Smooth muscle cell (in vitro differentiated cells): ENCODE measurements at regions not wholly inside any gene's neighbourhood (a gene's known extent, or its start where the extent isn't known, plus 50 kb on each side); places are given as distances from the start of the nearest gene placed in this dataset.
"Not testable (repeated sequence)": the region's sequence is repeated elsewhere in the genome, so short reads cannot be mapped to it uniquely, and the experiment has no call there.

Experiments used
- DNase-seq: peaks from one replicate; lab custom pipeline; 2025; ENCODE audit not compliant: unreplicated experiment; lab: John Stamatoyannopoulos, UW
- H2AFZ ChIP-seq: fragments of 200-600 bp; sonication (generic); 2 replicates; pipeline ENCODE4 v1.6.0; 2016; ENCODE audit warnings: antibody characterized with exemption, low read depth, mild to moderate bottlenecking
- H3F3A ChIP-seq: fragments of 200-600 bp; sonication (generic); 2 replicates; pipeline ENCODE4 v1.6.0; 2017; ENCODE audit warnings: antibody characterized with exemption, low read depth
- H3K27ac ChIP-seq: fragments of 200-600 bp; sonication (generic); 2 replicates; pipeline ENCODE4 v1.5.1; 2016; ENCODE audit warnings: low read depth, mild to moderate bottlenecking
- H3K27me3 ChIP-seq: fragments of 200-600 bp; sonication (generic); 2 replicates; pipeline ENCODE4 v1.6.1; 2016; ENCODE audit warnings: low read depth, mild to moderate bottlenecking
- H3K36me3 ChIP-seq: fragments of 200-600 bp; sonication (generic); 2 replicates; pipeline ENCODE4 v1.5.1; 2016; ENCODE audit warnings: low read depth
- H3K4me1 ChIP-seq: fragments of 200-600 bp; sonication (generic); 2 replicates; pipeline ENCODE4 v1.5.1; 2016; ENCODE audit warnings: low read depth
- H3K4me2 ChIP-seq: fragments of 200-600 bp; sonication (generic); 2 replicates; pipeline ENCODE4 v1.6.0; 2016; ENCODE audit warnings: mild to moderate bottlenecking
- H3K4me3 ChIP-seq: fragments of 200-600 bp; sonication (generic); 2 replicates; pipeline ENCODE4 v1.5.1; 2016; ENCODE audit warnings: mild to moderate bottlenecking
- H3K79me2 ChIP-seq: fragments of 200-600 bp; sonication (generic); 2 replicates; pipeline ENCODE4 v1.6.0; 2016; ENCODE audit warnings: low read depth, mild to moderate bottlenecking
- H3K9ac ChIP-seq: fragments of 200-600 bp; sonication (generic); 2 replicates; pipeline ENCODE4 v1.6.0; 2016; ENCODE audit warnings: low read depth
- H3K9me3 ChIP-seq: fragments of 200-600 bp; sonication (generic); replicated peaks from 2 replicates; pipeline ENCODE4 v1.5.1; 2016; ENCODE audit warnings: low read depth
- H4K20me1 ChIP-seq: fragments of 200-600 bp; sonication (generic); 2 replicates; pipeline ENCODE4 v1.6.0; 2016; ENCODE audit warnings: low read depth
- WGBS: methylation state at CpG from one replicate; pipeline ENCODE4 v1.1.7; 2016; ENCODE audit warnings: low lambda C conversion rate; 5-methylcytosine and 5-hydroxymethylcytosine counted together
- TF ChIP-seq, protein P1 (sequence below): fragments of 200-600 bp; sonication (generic); IDR thresholded peaks from 2 replicates; pipeline ENCODE4 v1.5.1; 2017; ENCODE audit warnings: borderline replicate concordance, mild to moderate bottlenecking, antibody characterized with exemption; ENCODE audit not compliant: insufficient read depth, poor library complexity, severe bottlenecking

DNA sequence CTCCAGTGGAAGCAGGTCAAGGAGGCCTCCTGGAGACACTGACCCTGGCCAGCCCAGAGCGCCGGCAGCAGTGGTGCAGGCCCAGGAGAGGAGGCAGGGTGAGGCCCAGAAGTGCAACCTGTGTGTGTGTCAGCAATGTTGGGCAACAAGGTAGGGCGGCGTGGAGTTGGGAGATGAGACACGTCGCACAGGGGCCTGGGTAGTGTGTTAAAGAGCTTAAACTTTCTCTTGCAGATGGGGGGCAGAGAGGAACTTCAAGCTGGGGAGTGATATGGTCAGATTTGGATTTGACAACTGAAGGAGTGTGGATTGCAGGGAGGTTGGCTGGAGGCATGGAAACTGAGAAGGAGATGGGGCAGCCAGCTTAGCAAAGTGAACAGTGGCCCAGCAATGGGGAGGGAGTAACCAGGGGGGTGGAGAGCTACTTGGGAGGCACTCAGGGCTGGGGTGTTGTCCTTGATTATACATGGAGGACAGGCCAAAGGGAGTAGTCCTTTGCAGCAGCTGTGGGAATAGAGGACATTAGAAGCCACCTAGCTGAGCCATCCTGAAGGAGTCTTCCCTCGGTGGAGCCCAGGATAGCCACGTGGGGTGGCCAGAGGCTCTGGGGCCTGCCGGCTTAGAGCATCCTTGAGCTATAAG is 278.6 kb upstream of the HS6ST1 start:
- Histone ChIP-seq H3K4me3 (no peak overlapping the region), H2AFZ (no peak overlapping the region), H3K36me3 (no peaks in the 10 kb centered on the region), H3K79me2 (no peaks in the 10 kb centered on the region), H3K4me1 (no peaks in the 10 kb centered on the region), H3K4me2 (no peak overlapping the region), H3F3A (no peaks in the 10 kb centered on the region), H3K9ac (no peak overlapping the region), H3K9me3 (no peaks in the 10 kb centered on the region), H3K27ac (no peak overlapping the region), H4K20me1 (no peaks in the 10 kb centered on the region), H3K27me3 (no peaks in the 10 kb centered on the region)
- WGBS = 86% methylated on average over 9 of the region's 9 CpGs
- TF ChIP-seq, protein P1, sequence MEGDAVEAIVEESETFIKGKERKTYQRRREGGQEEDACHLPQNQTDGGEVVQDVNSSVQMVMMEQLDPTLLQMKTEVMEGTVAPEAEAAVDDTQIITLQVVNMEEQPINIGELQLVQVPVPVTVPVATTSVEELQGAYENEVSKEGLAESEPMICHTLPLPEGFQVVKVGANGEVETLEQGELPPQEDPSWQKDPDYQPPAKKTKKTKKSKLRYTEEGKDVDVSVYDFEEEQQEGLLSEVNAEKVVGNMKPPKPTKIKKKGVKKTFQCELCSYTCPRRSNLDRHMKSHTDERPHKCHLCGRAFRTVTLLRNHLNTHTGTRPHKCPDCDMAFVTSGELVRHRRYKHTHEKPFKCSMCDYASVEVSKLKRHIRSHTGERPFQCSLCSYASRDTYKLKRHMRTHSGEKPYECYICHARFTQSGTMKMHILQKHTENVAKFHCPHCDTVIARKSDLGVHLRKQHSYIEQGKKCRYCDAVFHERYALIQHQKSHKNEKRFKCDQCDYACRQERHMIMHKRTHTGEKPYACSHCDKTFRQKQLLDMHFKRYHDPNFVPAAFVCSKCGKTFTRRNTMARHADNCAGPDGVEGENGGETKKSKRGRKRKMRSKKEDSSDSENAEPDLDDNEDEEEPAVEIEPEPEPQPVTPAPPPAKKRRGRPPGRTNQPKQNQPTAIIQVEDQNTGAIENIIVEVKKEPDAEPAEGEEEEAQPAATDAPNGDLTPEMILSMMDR = no peak
- no peak for DNase-seq

DNA sequence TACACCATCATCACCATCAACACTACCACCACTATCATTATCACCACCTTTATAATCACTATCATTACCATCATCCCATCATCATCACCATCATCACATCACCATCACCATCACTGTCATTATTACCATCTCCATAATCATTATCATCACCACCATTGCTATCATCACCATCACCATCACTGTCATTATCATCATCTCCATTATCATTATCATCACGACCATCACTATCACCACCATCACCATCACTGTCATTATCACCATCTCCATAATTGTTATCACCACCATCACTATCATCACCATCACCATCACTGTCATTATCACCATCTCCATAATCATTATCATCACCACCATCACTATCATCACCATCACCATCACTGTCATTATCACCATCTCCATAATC is 279.6 kb upstream of the HS6ST1 start:
- H4K20me1 ChIP-seq, H3K27ac ChIP-seq, H3F3A ChIP-seq, H3K27me3 ChIP-seq, H3K9me3 ChIP-seq, H3K36me3 ChIP-seq, H2AFZ ChIP-seq, H3K9ac ChIP-seq, H3K4me3 ChIP-seq, H3K4me2 ChIP-seq, H3K79me2 ChIP-seq, H3K4me1 ChIP-seq, DNase-seq: not testable (repeated sequence)
- WGBS = 96% methylated on average over 1 of the region's 1 CpG

DNA sequence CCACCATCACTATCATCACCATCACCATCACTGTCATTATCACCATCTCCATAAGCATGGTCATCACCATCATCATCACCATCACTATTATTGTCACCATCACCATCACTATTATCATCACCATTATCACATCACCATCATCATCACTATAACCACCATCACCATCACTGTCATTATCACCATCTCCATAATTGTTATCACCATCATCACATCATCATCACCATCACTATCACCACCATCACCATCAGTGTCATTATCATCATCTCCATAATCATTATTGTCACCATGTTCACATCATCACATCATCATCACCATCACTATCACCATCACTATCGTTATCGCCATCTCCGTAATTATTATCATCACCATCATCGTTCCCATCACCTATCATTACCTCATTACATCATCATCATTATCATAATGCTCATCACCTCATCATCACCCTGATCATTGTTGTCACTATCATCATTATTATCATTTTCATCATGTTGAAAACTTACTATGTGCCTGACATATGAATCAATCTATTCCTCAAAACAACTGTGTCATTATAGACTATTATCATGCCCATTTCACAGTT is 280.3 kb upstream of the HS6ST1 start:
- Histone ChIP-seq H3K27ac (no peak overlapping the region), H3K4me1 (no peaks in the 10 kb centered on the region), H2AFZ (no peak overlapping the region), H3K9ac (no peak overlapping the region), H3K79me2 (no peaks in the 10 kb centered on the region), H3K9me3 (no peaks in the 10 kb centered on the region), H3K4me2 (no peak overlapping the region), H3K4me3 (no peak overlapping the region), H3F3A (no peaks in the 10 kb centered on the region), H3K27me3 (no peaks in the 10 kb centered on the region), H4K20me1 (no peaks in the 10 kb centered on the region), H3K36me3 (no peaks in the 10 kb centered on the region)
- WGBS = 98% methylated on average over 4 of the region's 4 CpGs
- TF ChIP-seq, protein P1 = no peak
- DNase-seq = no peak

GRCh38 chr2:128599700-128600099 is 281.0 kb upstream of the HS6ST1 start:
- 97% methylated on average over 8 of the region's 8 CpGs for WGBS
- Histone ChIP-seq H3K79me2 (no peaks in the 10 kb centered on the region), H4K20me1 (no peaks in the 10 kb centered on the region), H3K4me1 (no peaks in the 10 kb centered on the region), H3K27me3 (no peaks in the 10 kb centered on the region), H3F3A (no peaks in the 10 kb centered on the region), H3K4me2 (no peak overlapping the region), H3K4me3 (no peak overlapping the region), H3K36me3 (no peaks in the 10 kb centered on the region), H3K9me3 (no peaks in the 10 kb centered on the region), H2AFZ (no peak overlapping the region), H3K9ac (no peak overlapping the region), H3K27ac (no peak overlapping the region)
- TF ChIP-seq, protein P1 = no peak
- no peak for DNase-seq
